Embryonic facial prominence (tissue), 1 donor: ENCODE measurements at regions not wholly inside any gene's neighbourhood (a gene's known extent, or its start where the extent isn't known, plus 50 kb on each side); places are given as distances from the start of the nearest gene placed in this dataset.

Experiments used
- DNase-seq: peaks from one replicate; pipeline ENCODE4 v3.0.0-alpha.2; 2016; ENCODE audit errors: extremely low spot score

DNA sequence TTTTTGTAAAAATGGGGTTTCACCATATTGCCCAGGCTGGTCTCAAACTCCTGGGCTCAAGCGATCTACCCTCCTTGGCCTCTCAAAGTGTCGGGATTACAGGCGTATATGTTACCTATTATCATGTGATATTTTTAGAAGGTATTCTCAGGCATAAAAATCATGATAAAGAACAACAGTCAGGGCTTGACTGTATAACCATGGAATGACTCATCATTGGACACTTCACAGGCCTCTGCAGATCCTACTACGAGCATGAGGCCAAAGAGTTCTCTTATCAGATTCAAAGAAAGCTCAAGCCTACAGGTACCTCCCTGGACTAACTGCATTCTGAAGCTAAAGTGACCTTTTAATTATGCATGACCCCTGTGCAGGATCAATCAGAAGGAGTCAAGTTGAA, 91.7 kb upstream of the PRICKLE2 start:
- DNase-seq, result no peak

DNA sequence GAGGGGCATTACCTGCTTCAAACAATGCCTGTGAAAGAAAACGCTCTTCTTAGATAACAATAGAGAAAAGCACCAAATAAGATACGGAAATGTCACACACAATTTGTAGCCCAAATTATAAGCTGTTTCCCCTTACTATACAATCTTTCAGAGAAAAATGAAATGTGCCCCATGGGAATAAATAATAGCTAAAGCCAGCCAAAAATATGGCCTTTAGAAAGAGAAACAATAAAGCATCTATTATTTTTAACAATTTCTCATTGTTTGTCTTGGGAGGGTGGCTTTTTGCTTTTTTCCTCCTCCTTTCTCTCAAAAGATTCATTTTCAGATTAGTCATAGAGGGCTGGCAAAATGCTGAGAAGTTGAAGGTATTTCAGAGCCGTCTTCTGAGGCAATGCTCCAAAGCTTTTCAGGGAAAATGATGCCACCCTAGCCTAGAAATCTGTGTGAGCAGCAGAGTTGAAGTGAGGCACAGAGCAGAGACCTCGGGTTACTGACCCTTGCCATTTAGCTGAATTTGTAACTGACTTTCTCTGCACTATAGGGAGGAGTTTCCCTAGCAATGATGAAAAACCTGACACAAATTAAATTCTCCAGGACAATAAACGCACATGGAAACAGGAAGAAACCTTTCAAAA, 86.3 kb upstream of the PRICKLE2 start:
- no peak for DNase-seq

DNA sequence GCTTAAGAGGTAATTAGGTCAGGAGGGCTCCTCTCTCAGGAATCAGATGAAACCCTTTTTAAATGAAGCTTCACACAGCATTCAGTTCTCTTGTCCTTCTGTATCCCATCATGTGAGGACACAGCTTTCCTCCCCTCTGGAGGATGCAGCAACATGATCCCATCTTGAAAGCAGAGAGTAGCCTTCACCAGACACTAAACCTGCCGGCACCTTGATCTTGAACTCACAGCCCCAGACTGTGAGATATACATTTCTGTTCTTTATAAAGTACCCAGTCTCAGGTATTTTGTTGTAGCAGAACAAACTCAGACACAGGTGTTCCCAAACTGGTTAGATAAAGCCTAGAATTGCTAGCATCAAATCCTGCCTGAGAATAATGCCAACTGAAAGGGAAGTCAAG, 83.7 kb upstream of the PRICKLE2 start:
- DNase-seq, result no peak

DNA sequence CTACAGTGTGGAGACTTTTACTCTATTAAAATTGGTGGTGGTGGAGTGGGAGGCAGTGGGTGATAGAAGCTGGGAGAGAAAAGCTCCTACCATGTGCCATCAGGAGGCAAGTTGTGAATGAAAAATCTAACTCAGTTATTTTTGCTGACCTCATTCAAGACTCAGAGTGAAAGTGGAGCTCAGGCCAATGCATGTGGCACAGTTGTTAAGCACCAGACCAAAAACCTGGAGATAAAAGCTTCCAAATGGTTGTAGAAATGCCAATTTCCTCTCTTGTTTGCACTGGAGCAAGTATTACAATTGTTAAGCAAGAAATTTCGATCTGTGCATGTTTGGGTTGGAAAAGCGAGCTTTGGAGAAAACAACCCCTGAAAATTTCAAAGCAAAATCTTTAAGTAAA, 81.5 kb upstream of the PRICKLE2 start:
- no peak for DNase-seq

DNA sequence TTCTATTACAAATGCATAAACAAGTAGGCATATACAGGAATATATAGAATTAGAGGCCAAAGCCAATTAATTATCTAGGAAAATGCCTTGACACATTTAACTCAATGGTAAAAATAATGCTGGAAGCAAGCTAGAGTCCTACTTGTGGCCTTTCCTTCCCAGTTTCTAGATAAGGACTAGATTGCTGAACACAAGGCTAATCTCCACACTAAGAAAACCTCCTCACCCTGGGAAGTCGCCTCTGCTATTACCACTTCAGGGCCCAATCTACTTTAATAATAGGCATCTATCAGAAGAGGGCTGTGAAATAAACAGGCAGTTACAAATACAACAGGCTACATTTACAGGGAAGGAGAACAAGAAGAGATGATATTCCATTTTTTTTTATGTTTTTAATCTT, 80.5 kb upstream of the PRICKLE2 start:
- no peak for DNase-seq

DNA sequence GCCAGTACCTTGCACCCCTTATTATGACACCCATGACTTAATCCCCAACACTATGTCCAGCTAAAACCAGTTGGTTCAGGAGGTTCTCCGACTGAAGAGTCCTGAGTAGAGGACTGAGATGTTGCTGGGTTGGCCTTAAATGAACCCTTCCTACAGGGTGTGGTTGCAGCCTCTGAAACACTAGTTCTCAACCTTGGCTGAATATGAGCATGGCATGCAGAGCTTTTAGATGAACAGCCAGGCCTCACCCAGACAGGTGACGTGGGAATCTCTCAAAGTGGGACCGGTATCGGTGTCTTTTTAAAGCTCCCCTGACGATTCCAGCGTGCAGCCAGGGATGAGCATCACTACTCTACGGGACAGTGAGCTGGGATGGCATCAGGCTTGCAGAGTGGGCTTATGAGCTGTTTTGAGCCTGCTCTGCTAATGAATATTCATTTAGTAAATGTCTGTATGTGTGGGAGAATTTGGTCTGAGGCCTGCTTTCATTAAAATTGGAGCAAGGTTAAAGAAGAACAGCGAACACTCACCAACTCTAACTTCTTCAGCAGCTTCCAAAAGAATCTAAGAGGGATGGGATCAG, 79.7 kb upstream of the PRICKLE2 start:
- no peak for DNase-seq

DNA sequence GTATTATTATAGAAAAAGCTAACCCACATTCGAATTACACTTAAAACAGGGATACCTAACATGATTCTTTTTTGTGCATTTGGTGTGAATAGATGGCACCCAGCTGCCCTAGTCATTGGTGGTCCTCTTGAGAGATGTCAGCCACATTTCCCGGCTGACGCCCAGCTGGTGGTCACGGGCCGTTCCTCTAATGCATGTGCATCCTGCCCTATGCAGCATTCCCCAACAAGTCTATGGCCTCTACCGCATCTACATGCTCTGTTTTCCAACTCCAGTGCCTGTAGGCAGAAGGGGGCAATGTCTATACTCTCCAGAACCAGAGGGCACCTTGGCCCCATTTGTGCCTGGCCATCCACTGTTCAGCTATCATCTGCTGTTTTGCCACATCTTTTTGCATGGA, 78.6 kb upstream of the PRICKLE2 start:
- DNase-seq, result no peak

DNA sequence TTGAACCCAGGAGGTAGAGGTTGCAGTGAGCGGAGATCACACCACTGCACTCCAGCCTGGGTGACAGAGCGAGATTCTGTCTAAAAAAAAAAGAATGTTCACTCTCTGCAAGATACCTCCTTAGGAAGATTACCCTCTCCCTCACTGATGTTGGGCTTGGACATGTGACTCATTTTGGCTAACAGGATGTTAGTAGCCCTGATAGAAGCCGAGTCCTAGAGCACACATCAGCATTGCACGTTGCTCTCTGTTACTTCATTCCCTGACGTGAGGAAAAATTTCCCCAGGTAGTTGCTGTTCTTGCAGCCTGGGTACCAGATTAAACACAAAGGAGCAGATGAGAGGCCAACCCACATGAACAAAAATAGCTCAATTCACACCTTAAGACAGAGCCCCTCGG, 78.1 kb upstream of the PRICKLE2 start:
- DNase-seq, result no peak

DNA sequence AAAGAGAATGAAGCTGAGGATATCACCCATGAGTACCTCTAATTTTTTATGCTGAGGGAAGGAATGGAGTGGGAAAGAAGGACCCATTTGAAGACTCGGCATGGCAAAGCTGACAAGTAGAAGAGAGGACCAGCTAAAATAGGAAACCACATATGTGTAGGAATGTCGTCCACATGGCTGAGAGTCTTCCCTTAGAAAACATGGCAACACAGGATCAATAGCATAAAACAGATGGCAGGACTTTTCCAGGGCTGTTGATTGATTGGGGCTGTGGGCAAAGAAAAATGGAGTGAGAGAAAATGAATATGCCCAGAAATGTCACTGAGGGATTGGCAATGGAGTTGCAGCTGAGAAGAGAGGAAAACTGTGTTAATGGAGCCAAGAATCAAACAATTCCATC, 76.2 kb upstream of the PRICKLE2 start:
- DNase-seq, result no peak

DNA sequence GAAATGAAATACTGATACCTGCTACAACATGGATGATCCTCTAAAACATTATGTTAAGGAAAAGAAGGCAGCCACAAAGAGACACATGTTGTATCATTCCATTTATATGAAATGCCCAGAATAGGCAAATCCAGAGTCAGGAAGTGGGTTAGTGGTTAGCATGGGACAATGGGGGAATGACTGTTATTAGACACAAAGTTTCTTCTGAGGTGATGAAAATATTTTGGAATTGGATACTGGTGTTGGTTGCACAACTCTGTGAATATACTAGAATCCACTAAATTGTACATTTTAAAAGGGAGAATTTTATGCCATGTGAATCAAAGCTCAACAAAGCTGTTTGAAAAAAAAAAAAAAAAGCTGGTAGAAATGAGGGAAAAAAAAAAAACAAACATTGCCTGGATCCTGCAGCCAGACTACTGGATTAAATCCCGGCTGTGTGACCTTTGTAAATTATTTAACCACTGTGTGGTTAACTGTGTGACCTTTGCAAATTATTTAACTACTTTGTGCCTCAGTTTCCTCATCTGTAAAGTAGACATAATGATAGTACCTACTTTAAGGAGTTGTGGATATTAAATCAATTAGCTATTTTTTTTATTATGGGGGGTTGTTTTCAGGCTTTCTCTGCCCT, 75.6 kb upstream of the PRICKLE2 start:
- no peak for DNase-seq

DNA sequence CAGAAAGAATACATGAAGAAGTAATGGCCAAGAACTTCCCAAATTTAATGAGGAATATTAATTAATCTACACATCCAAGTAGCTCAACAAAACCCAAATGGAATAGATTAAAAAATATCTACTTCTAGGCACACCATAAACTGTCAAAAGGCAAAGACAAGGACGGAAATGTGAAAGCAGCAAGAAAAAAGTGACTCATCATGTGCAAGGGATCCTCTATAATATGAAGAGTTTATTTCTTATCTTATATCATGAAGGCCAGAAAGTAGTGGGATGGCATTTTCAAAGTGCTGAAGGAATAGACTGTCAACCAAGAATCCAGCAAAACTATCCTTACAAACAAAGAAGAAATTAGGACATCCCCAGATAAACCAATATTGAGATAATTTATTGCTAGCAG, 73.9 kb upstream of the PRICKLE2 start:
- DNase-seq, result no peak

DNA sequence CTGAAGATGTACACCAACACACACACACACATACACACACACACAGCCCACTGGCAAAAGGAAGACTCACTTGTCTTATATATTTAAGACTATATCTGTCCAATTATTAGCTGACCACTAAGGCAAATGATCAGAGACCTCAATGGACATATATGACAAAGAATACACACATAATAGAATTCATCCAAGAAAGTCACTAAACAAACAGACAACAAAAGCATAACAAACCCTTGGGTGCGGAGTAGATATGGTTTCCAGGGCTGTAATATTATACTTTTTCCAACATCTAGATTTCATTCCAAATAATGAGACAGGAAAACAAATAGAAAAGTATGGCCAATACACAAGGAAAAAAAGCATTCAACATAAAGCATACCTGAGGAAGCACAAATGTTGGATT, 72.3 kb upstream of the PRICKLE2 start:
- DNase-seq, result no peak

DNA sequence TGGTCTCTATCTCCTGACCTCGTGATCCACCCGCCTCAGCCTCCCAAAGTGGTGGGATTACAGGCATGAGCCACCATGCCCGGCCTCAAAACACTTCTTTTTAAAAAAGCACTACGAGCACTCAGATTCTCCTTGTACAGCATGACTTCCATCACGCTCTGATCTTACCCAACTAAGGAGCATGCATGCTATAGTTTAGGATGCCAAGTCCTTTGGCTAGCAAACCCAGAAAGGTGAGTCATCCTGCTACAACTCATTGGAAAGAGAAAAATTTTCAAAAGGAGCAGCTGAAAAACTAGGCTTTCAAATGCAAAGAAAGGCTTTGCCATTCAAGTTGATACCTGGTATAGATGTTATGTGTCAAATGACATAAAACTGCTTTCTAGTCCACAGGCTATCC, 70.3 kb upstream of the PRICKLE2 start:
- DNase-seq, result no peak

DNA sequence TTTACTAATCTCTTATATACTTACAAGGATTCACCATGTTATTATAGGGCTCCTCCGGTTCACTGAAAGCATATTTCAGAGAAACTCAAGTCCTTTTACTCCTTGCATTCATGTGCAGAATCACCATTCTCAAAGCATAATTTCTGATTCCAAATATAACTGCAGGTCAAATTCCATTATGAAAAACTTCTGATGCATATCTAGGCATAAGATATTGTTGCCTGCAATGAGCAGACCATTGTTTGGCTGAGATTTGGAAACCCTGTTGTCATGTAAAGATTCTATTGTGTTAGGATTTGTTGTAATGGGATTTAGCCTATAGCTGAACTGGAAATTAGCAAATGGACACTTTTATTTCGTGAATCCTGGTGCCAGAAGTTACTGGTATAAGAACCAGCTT, 69.5 kb upstream of the PRICKLE2 start:
- DNase-seq, result no peak

DNA sequence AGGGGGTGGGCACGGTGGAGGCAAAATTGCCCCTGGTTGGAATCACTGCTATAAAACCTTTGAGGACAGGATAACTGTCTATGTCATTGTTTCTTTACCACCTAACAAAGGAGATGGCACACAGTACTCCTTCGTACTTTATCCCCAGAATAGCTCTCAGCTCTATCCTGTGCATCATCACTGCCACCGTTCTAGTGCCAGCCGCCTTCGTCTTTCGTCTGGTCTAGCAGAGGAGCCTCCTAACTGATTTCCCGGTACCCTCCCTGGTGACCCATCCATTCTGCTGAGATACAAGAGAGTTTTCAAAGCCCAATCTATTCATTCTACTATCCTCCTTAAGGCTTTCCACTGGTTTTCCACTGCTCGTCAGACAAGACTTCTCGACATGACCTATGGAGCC, 67.9 kb upstream of the PRICKLE2 start:
- DNase-seq, result no peak

DNA sequence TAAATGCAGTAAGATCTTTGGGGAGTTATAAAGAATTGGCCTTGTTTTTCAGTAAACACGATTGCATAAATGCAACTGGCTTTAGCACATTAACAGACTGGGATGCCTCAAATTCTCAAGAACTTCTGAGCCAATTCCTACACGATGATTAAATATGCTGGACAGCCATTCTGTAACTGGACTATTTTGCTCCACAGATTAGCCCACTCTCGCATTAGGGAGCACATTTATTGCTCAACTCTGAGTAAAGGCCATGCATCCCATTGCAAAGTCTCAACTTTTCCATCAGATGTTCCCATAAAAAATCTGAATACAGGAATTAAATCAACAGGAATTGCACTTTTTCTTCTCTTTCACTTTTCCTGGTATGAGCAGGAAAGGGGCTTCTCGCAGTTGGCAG, 66.7 kb upstream of the PRICKLE2 start:
- no peak for DNase-seq

DNA sequence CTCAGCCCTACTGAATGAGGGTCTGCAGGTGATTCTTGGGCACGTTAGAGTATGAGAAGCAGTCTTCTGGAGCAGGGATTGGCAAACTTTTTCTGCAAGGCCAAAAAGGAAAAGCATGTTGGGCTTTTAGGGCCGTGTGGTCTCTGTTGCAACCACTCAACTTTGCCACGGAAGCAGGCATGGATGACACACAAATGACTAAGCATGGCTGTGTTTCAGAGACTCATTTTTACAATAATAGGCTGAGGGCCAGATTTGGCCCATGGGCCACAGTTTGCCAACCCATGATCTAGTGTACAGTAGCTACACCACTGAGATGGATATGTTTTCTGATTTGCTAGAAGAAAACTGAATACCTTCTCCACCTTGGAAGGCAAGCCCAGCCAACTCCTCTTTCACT, 66.1 kb upstream of the PRICKLE2 start:
- no peak for DNase-seq

DNA sequence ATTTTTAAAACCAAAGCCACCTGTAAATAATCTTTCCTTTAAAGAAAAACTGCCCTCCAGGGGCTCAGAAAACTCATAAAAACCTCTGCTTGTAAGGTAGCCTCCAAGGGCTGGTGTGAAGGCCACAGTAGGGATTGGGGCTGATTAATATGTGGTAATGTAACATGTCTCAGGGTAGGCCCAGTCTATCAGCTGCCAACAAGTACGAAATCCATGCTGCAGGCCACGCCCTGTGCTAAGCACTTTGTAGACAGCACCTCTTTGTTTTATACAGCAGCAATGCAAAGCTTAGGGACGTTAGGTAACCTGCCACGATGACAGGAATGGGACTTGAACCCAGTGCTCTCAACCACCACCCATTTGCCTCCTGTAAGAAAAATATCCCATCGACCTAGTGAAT, 65.6 kb upstream of the PRICKLE2 start:
- DNase-seq, result no peak

DNA sequence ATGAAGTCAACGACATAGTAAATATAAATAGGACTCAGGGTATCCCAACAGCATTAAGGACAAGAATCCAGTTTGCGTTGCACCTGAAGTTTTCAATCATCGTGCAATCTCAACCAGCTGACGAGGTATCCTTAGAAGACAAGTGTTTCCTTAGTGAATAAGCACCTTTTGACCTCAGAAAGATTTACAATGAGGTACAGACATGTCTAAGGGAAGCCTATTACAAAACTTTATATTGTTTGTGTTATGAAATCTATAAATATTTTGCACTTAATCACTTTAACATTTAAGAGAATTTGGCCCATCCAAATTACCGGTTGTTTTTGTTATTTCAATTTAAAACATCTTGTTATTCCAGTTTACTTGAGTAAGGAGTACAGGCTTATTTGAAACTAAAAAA, 64.9 kb upstream of the PRICKLE2 start:
- no peak for DNase-seq

DNA sequence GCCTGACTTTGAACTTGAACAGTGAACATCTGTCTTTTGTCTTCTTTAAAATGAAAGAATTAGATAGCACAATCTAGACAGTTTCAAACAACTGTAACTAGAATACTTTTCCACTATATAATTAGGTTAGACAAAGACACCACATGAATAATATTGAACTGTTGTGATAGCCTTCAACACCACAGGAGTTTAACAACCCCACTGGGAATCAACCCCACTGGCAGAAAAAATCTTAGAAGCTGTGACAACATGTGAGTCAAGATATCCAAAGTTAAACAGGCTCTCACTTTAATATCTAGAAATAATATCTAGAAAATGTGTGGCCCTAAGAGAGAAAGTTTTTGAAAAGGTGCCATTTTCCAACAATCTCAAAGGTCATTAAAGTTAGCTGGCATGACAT, 64.4 kb upstream of the PRICKLE2 start:
- no peak for DNase-seq

DNA sequence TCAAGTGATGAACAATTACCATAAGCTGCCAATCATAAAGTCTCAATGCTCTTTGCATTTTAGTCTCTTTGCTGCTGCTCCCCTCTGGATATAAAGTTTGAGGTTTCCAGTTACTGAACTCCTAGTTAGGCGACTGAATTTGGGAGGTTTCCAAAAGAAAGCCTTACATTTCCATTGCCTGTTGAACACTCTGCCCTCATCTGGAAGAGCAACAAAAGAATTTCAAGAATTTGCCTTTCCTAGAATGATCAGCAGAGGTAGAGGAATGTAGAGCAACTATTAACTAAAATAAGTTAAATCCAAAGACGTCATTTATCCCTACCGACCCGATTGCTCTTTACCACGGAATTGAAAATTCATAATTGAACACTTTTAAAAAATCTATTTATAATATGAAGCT, 53.4 kb upstream of the PRICKLE2 start:
- DNase-seq, result no peak

DNA sequence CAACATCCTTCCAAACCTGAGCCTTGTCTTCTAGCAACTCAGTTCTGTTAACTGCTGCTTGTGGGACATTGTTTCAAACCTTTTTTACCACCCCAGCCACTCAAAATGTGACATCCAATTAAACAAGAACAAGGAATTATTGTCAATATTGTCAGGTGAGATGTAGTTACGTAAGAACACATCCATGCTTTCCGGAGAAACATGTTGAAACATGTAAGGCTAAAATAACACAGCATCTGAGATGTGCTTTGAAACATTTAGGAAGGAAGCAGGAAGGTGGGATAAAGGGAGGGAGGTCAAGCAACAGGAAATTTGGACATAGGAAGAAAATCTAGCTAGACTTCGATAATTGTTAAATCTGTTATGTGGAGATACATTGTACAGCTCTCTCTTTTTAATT, 50.9 kb upstream of the PRICKLE2 start:
- no peak for DNase-seq
